CD14-positive monocyte (primary cell): ENCODE measurements at regions not wholly inside any gene's neighbourhood (a gene's known extent, or its start where the extent isn't known, plus 50 kb on each side); places are given as distances from the start of the nearest gene placed in this dataset.

Source experiments
- DNase-seq, 3 donors: peaks; one replicate each; pipeline ENCODE4 v3.0.0-alpha.2; 2011 to 2022
- H2AFZ ChIP-seq: 2 replicates; pipeline ENCODE4 v1.6.0; 2012; ENCODE audit warnings: mild to moderate bottlenecking, low read depth, low read length, inconsistent platforms; ENCODE audit not compliant: insufficient read depth, poor library complexity, severe bottlenecking
- H3K27ac ChIP-seq, 2 donors: 1 replicate in 1 of 2; 2 replicates in 1 of 2; pipeline ENCODE4 v1.5.1; 2012 to 2013; ENCODE audit warnings: low read length in 2 of 2, control low read depth in 1 of 2, inconsistent platforms in 1 of 2, low read depth in 1 of 2, mild to moderate bottlenecking in 1 of 2
- H3K27me3 ChIP-seq, 2 donors: one replicate each; pipeline versions ENCODE4 v1.6.0 to v1.6.1; 2011 to 2013; ENCODE audit warnings: low read length in 2 of 2; ENCODE audit not compliant: control insufficient read depth in 2 of 2, insufficient read depth in 2 of 2
- H3K36me3 ChIP-seq, 2 donors: replicated peaks in 1 of 2; 1 replicate in 1 of 2; 2 replicates in 1 of 2; pipeline versions ENCODE4 v1.5.1 to v1.6.1; 2012 to 2013; ENCODE audit warnings: low read length in 2 of 2, control low read depth in 1 of 2, inconsistent platforms in 1 of 2, mild to moderate bottlenecking in 1 of 2; ENCODE audit not compliant: insufficient read depth in 2 of 2, control insufficient read depth in 1 of 2
- H3K4me1 ChIP-seq, 2 donors: 1 replicate in 1 of 2; 2 replicates in 1 of 2; pipeline versions ENCODE4 v1.5.1 to v1.6.1; 2012 to 2013; ENCODE audit warnings: low read length in 2 of 2, control low read depth in 1 of 2, inconsistent platforms in 1 of 2, mild to moderate bottlenecking in 1 of 2, moderate library complexity in 1 of 2; ENCODE audit not compliant: insufficient read depth in 2 of 2, control insufficient read depth in 1 of 2
- H3K4me2 ChIP-seq: replicated peaks from 2 replicates; pipeline ENCODE3; 2012; ENCODE audit warnings: low read length, moderate library complexity, mild to moderate bottlenecking; ENCODE audit not compliant: poor library complexity, severe bottlenecking; ENCODE audit errors: extremely low read depth
- H3K4me3 ChIP-seq, 3 experiments: fragments of 200-600 bp in 1 of 3; sonication (generic) in 1 of 3; replicated peaks in 1 of 3; 1 replicate in 2 of 3; 2 replicates in 1 of 3; pipeline ENCODE4 v1.5.1; 2011 to 2013; ENCODE audit warnings: low read length in 3 of 3, mild to moderate bottlenecking in 3 of 3, control low read depth in 2 of 3, low read depth in 2 of 3, inconsistent platforms in 1 of 3, moderate library complexity in 1 of 3
- H3K79me2 ChIP-seq: 2 replicates; pipeline ENCODE4 v1.6.0; 2012; ENCODE audit warnings: mild to moderate bottlenecking, control low read depth, inconsistent platforms, low read length, moderate library complexity; ENCODE audit not compliant: insufficient read depth
- H3K9ac ChIP-seq: 2 replicates; pipeline ENCODE4 v1.6.0; 2017; ENCODE audit warnings: low read length, mild to moderate bottlenecking; ENCODE audit not compliant: insufficient read depth, poor library complexity, severe bottlenecking
- H3K9me3 ChIP-seq, 2 donors: replicated peaks in 1 of 2; 1 replicate in 1 of 2; 2 replicates in 1 of 2; pipeline versions ENCODE4 v1.5.1 to v1.6.1; 2012 to 2013; ENCODE audit warnings: low read length in 2 of 2, control low read depth in 1 of 2; ENCODE audit not compliant: control insufficient read depth in 1 of 2, insufficient read depth in 1 of 2
- H4K20me1 ChIP-seq: 2 replicates; pipeline ENCODE4 v1.6.0; 2012; ENCODE audit warnings: mild to moderate bottlenecking, low read length, control low read depth, moderate library complexity; ENCODE audit not compliant: insufficient read depth
- H3K27ac Mint-ChIP-seq, 7 donors: one replicate each; pipeline ENCODE4 v1.8.0; 2020; ENCODE audit warnings: mild to moderate bottlenecking in 7 of 7, mixed read lengths in 7 of 7, moderate library complexity in 6 of 7, inconsistent platforms in 2 of 7
- H3K27me3 Mint-ChIP-seq, 3 donors: one replicate each; pipeline ENCODE4 v1.8.0; 2021 to 2022; ENCODE audit warnings: low read depth in 3 of 3, mild to moderate bottlenecking in 3 of 3, mixed read lengths in 3 of 3, moderate library complexity in 3 of 3, inconsistent platforms in 1 of 3
- H3K36me3 Mint-ChIP-seq, 2 donors: one replicate each; pipeline ENCODE4 v1.8.0; 2020; ENCODE audit warnings: mixed read lengths in 2 of 2, inconsistent platforms in 1 of 2, mild to moderate bottlenecking in 1 of 2
- H3K4me1 Mint-ChIP-seq: one replicate; pipeline ENCODE4 v1.8.0; 2020; ENCODE audit warnings: mild to moderate bottlenecking, mixed read lengths
- H3K4me3 Mint-ChIP-seq, 2 donors: one replicate each; pipeline ENCODE4 v1.8.0; 2020; ENCODE audit warnings: mild to moderate bottlenecking in 2 of 2, mixed read lengths in 2 of 2, moderate library complexity in 1 of 2
- H3K9me3 Mint-ChIP-seq, 7 donors: one replicate each; pipeline ENCODE4 v1.8.0; 2020 to 2022; ENCODE audit warnings: mixed read lengths in 7 of 7, mild to moderate bottlenecking in 6 of 7, moderate library complexity in 6 of 7, inconsistent platforms in 2 of 7
- CTCF ChIP-seq: fragments of 200-600 bp; IDR thresholded peaks from one replicate; pipeline ENCODE4 v1.8.0; 2022; ENCODE audit warnings: antibody characterized with exemption, mild to moderate bottlenecking
- WGBS: methylation state at CpG from one replicate; pipeline ENCODE4 v1.1.5; 2013; ENCODE audit warnings: missing lambda C conversion rate; ENCODE audit not compliant: insufficient coverage; 5-methylcytosine and 5-hydroxymethylcytosine counted together
- intact Hi-C, 2 donors: fragments of 100-400 bp; cut with micrococcal nuclease; formaldehyde crosslinking; loops; one replicate each; pipeline versions ENCODE4 v1.15.0 to v1.15.1; 2023

GRCh38 chr3:43181202-43181821 lies 75.4 kb upstream of the POMGNT2 start:
- Mint-ChIP-seq H3K27ac (peak overlapping the region; percentile 91 to 97 (median 95)), H3K4me3 (peak overlapping the region; percentile 6 to 33), H3K4me1 (peaks cover 70% of the 10 kb centered on the region), H3K27me3 (peaks cover 0 to 5% (median 0%) of the 10 kb centered on the region in 3 donors), H3K9me3 (no peaks in the 10 kb centered on the region), H3K36me3 (no peaks in the 10 kb centered on the region)
- H3K36me3 ChIP-seq, result no peaks in the 10 kb centered on the region
- no peaks in the 10 kb centered on the region for H4K20me1 ChIP-seq
- no peaks in the 10 kb centered on the region for H3K79me2 ChIP-seq
- intact Hi-C loops, result loop anchor here in 1 of 2 donors (10.0 kb wide), 1 partner anchor 103 kb away; the partner anchor contains the start of gene SNRK
- peak overlapping the region; percentile 65 for H3K4me2 ChIP-seq
- WGBS, result 27% methylated on average over 8 of the region's 13 CpGs
- H3K4me3 ChIP-seq, result no peak overlapping the region
- no peak overlapping the region for H3K9ac ChIP-seq
- DNase-seq, result peak; percentile 47 to 62 (median 53)
- H3K9me3 ChIP-seq, result no peaks in the 10 kb centered on the region
- H3K4me1 ChIP-seq, result peaks cover 56 to 58% of the 10 kb centered on the region in 2 donors
- no peak for TF ChIP-seq CTCF
- no peak overlapping the region for H2AFZ ChIP-seq
- no peaks in the 10 kb centered on the region for H3K27me3 ChIP-seq
- H3K27ac ChIP-seq, result peak overlapping the region; percentile 75 to 96

GRCh38 chr3:43180694-43181093 lies 74.8 kb upstream of the POMGNT2 start:
- intact Hi-C loops, result loop anchor here in 1 of 2 donors (10.0 kb wide), 1 partner anchor 104 kb away; the partner anchor contains the start of gene SNRK
- H3K4me3 Mint-ChIP-seq, result peak overlapping the region in 1 of 2 donors; percentile 85
- Histone ChIP-seq H3K27ac (peak overlapping the region; percentile 75 to 96), H3K79me2 (no peaks in the 10 kb centered on the region), H3K9me3 (no peaks in the 10 kb centered on the region), H3K4me2 (peak overlapping the region; percentile 65), H3K4me1 (peaks cover 56 to 58% of the 10 kb centered on the region in 2 donors), H3K27me3 (no peaks in the 10 kb centered on the region), H2AFZ (no peak overlapping the region), H3K36me3 (no peaks in the 10 kb centered on the region), H3K4me3 (peak overlapping the region in 1 of 3 experiments; percentile 55), H3K9ac (peak overlapping the region; percentile 44), H4K20me1 (no peaks in the 10 kb centered on the region)
- peaks cover 0 to 2% (median 0%) of the 10 kb centered on the region in 7 donors for H3K9me3 Mint-ChIP-seq
- H3K36me3 Mint-ChIP-seq, result no peaks in the 10 kb centered on the region
- H3K4me1 Mint-ChIP-seq, result peaks cover 70% of the 10 kb centered on the region
- H3K27ac Mint-ChIP-seq, result peak overlapping the region; percentile 91 to 97 (median 95)
- peak in 2 of 3 donors; percentile 46 to 47 for DNase-seq
- no peak for TF ChIP-seq CTCF
- WGBS, result 33% methylated on average over 1 of the region's 6 CpGs
- peaks cover 0 to 5% (median 0%) of the 10 kb centered on the region in 3 donors for H3K27me3 Mint-ChIP-seq
